ENCODE measurements at regions not wholly inside any gene's neighbourhood (a gene's known extent, or its start where the extent isn't known, plus 50 kb on each side); places are given as distances from the start of the nearest gene placed in this dataset.
"Not testable (repeated sequence)": the region's sequence is repeated elsewhere in the genome, so short reads cannot be mapped to it uniquely, and the experiment has no call there.

DNA sequence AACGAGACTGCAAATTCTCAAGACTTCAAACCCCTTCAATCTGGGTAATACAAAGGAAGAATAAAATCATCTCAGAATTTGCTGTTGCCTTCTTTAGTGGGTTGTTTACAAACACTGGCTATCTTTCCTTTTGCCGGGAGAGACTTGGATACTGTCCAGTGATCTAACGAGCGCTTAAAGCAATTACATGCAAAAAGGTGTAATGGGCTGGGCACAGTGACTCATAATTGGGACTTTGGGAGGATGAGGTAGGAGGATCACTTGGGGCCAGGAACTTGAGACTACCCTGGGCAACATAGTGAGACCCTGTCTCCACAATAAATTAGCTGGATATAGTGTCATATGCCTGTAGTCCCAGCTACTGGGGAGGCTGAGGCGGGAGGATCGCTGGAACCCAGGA, 52.2 kb upstream of the DEFB108B start:
- not testable (repeated sequence) for TF ChIP-seq ZNF24 (IDR thresholded peaks at IDR 0.05); CREM (IDR thresholded peaks at IDR 0.05); CREM (CRISPR knock-in tag; IDR thresholded peaks at IDR 0.05); BHLHE40 (IDR thresholded peaks at IDR 0.05; ENCODE audit: low read length); KDM1A (CRISPR knock-in tag; IDR thresholded peaks at IDR 0.05); ISX (CRISPR knock-in tag; conservative IDR thresholded peaks at IDR 0.05); SIN3A (IDR thresholded peaks at IDR 0.05; ENCODE audit: borderline replicate concordance, low read depth, low read length); ZBTB8A (CRISPR knock-in tag; IDR thresholded peaks at IDR 0.05; ENCODE audit: borderline replicate concordance, low read depth)
- TF ChIP-seq, protein P1, sequence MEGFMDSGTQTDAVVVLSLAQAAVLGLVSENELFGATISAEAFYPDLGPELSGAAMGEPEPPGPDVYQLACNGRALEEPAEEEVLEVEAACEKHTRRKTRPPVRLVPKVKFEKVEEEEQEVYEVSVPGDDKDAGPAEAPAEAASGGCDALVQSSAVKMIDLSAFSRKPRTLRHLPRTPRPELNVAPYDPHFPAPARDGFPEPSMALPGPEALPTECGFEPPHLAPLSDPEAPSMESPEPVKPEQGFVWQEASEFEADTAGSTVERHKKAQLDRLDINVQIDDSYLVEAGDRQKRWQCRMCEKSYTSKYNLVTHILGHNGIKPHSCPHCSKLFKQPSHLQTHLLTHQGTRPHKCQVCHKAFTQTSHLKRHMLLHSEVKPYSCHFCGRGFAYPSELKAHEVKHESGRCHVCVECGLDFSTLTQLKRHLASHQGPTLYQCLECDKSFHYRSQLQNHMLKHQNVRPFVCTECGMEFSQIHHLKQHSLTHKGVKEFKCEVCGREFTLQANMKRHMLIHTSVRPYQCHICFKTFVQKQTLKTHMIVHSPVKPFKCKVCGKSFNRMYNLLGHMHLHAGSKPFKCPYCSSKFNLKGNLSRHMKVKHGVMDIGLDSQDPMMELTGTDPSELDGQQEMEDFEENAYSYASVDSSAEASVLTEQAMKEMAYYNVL (CRISPR knock-in tag; IDR thresholded peaks at IDR 0.05; ENCODE audit: borderline replicate concordance) = not testable (repeated sequence)
- TF ChIP-seq, protein P2, sequence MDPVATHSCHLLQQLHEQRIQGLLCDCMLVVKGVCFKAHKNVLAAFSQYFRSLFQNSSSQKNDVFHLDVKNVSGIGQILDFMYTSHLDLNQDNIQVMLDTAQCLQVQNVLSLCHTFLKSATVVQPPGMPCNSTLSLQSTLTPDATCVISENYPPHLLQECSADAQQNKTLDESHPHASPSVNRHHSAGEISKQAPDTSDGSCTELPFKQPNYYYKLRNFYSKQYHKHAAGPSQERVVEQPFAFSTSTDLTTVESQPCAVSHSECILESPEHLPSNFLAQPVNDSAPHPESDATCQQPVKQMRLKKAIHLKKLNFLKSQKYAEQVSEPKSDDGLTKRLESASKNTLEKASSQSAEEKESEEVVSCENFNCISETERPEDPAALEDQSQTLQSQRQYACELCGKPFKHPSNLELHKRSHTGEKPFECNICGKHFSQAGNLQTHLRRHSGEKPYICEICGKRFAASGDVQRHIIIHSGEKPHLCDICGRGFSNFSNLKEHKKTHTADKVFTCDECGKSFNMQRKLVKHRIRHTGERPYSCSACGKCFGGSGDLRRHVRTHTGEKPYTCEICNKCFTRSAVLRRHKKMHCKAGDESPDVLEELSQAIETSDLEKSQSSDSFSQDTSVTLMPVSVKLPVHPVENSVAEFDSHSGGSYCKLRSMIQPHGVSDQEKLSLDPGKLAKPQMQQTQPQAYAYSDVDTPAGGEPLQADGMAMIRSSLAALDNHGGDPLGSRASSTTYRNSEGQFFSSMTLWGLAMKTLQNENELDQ (CRISPR knock-in tag; IDR thresholded peaks at IDR 0.05; ENCODE audit: borderline replicate concordance) = not testable (repeated sequence)
- TF ChIP-seq, protein P3, sequence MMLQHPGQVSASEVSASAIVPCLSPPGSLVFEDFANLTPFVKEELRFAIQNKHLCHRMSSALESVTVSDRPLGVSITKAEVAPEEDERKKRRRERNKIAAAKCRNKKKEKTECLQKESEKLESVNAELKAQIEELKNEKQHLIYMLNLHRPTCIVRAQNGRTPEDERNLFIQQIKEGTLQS (CRISPR knock-in tag; IDR thresholded peaks at IDR 0.05) = not testable (repeated sequence)
- TF ChIP-seq, protein P4, sequence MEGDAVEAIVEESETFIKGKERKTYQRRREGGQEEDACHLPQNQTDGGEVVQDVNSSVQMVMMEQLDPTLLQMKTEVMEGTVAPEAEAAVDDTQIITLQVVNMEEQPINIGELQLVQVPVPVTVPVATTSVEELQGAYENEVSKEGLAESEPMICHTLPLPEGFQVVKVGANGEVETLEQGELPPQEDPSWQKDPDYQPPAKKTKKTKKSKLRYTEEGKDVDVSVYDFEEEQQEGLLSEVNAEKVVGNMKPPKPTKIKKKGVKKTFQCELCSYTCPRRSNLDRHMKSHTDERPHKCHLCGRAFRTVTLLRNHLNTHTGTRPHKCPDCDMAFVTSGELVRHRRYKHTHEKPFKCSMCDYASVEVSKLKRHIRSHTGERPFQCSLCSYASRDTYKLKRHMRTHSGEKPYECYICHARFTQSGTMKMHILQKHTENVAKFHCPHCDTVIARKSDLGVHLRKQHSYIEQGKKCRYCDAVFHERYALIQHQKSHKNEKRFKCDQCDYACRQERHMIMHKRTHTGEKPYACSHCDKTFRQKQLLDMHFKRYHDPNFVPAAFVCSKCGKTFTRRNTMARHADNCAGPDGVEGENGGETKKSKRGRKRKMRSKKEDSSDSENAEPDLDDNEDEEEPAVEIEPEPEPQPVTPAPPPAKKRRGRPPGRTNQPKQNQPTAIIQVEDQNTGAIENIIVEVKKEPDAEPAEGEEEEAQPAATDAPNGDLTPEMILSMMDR (CRISPR knock-in tag; IDR thresholded peaks at IDR 0.05) = not testable (repeated sequence)

All from HepG2 (cell line).